ENCODE measurements at regions not wholly inside any gene's neighbourhood (a gene's known extent, or its start where the extent isn't known, plus 50 kb on each side); places are given as distances from the start of the nearest gene placed in this dataset.
A peak's percentile ranks its signal among the peaks of the same experiment; 100 is the strongest.

- ATAC-seq (no peak), DNase-seq (no peak)
Measured at GRCh38 chr18:78629426-78629825, 350.2 kb upstream of the SALL3 start.

- no peak for ATAC-seq
- DNase-seq, result no peak
Measured at GRCh38 chr18:78630356-78630755, 349.3 kb upstream of the SALL3 start.

GRCh38 chr18:78630981-78631510, 348.6 kb upstream of the SALL3 start:
- no peak for DNase-seq

GRCh38 chr18:78632111-78632541, 347.5 kb upstream of the SALL3 start:
- peak; percentile 17 for ATAC-seq
- no peak for DNase-seq

More at GRCh38 chr18:78630981-78631510, 348.6 kb upstream of the SALL3 start:
- no peak for ATAC-seq

- ATAC-seq, result no peak
- no peak for DNase-seq
Measured at GRCh38 chr18:78634061-78634696, 345.4 kb upstream of the SALL3 start.

GRCh38 chr18:78635093-78635800, 344.4 kb upstream of the SALL3 start:
- ATAC-seq, result no peak
- DNase-seq, result no peak

- ATAC-seq, result no peak
- DNase-seq, result no peak
Measured at GRCh38 chr18:78636260-78636659, 343.4 kb upstream of the SALL3 start.

- no peak for ATAC-seq
- no peak for DNase-seq
Measured at GRCh38 chr18:78637442-78638402, 341.9 kb upstream of the SALL3 start.

GRCh38 chr18:78639006-78639950, 340.3 kb upstream of the SALL3 start:
- ATAC-seq, result no peak
- DNase-seq, result no peak

- DNase-seq (no peak), ATAC-seq (no peak)
Measured at GRCh38 chr18:78640246-78640995, 339.2 kb upstream of the SALL3 start.

- no peak for DNase-seq
- no peak for ATAC-seq
Measured at GRCh38 chr18:78641689-78642231, 337.9 kb upstream of the SALL3 start.

GRCh38 chr18:78642296-78642951, 337.2 kb upstream of the SALL3 start:
- no peak for ATAC-seq
- no peak for DNase-seq

- DNase-seq, result no peak
- ATAC-seq, result no peak
Measured at GRCh38 chr18:78643004-78643403, 336.6 kb upstream of the SALL3 start.

- ATAC-seq (no peak), DNase-seq (no peak)
Measured at GRCh38 chr18:78643981-78644380, 335.6 kb upstream of the SALL3 start.

- DNase-seq (no peak), ATAC-seq (no peak)
Measured at GRCh38 chr18:78645216-78645615, 334.4 kb upstream of the SALL3 start.

- DNase-seq, result no peak
- ATAC-seq, result no peak
Measured at GRCh38 chr18:78647018-78647417, 332.6 kb upstream of the SALL3 start.

- ATAC-seq (no peak), DNase-seq (no peak)
Measured at GRCh38 chr18:78649421-78649820, 330.2 kb upstream of the SALL3 start.

GRCh38 chr18:78650926-78651325, 328.7 kb upstream of the SALL3 start:
- DNase-seq (no peak), ATAC-seq (no peak)

- no peak for ATAC-seq
- DNase-seq, result no peak
Measured at GRCh38 chr18:78652001-78652545, 327.5 kb upstream of the SALL3 start.
